IMR-90 (cell line): ENCODE measurements at regions not wholly inside any gene's neighbourhood (a gene's known extent, or its start where the extent isn't known, plus 50 kb on each side); places are given as distances from the start of the nearest gene placed in this dataset.
A peak's percentile ranks its signal among the peaks of the same experiment; 100 is the strongest.

Source experiments
- ATAC-seq: fragments of 200-7000 bp; cut with Tn5 transposase; 2 replicates; pipeline ENCODE4 v1.9.1; 2020; ENCODE audit warnings: low read depth, mild to moderate bottlenecking, moderate library complexity
- BruUV-seq: library from RNA; stranded (reverse); fragments of 400-500 nt; replicated peaks from 2 replicates; lab custom pipeline; 2021; lab: Mats Ljungman, UMichigan
- CTCF ChIA-PET: fragments of 300-600 bp; formaldehyde crosslinking; extraction: SDS; loops from one replicate; lab custom pipeline; 2021; ENCODE audit warnings: antibody characterized with exemption; lab: Yijun Ruan, JAX
- POLR2A ChIA-PET: fragments of 300-600 bp; sonication (Branson Sonifier 250); formaldehyde crosslinking; loops from one replicate; lab custom pipeline; 2022; ENCODE audit warnings: antibody characterized with exemption; ENCODE audit not compliant: unreplicated experiment; lab: Charles Lee
- DNase-seq: peaks from one replicate; pipeline ENCODE4 v3.0.0; 2013
- H2AFZ ChIP-seq: replicated peaks from 2 replicates; pipeline ENCODE3; 2013; ENCODE audit warnings: low read length, mild to moderate bottlenecking; ENCODE audit not compliant: poor library complexity
- H2AK5ac ChIP-seq: 2 replicates; pipeline ENCODE4 v1.6.1; 2013; ENCODE audit warnings: low read depth, low read length, inconsistent platforms
- H2AK9ac ChIP-seq: replicated peaks from 2 replicates; pipeline ENCODE3; 2013; ENCODE audit warnings: mild to moderate bottlenecking, low read depth, low read length, moderate library complexity; ENCODE audit not compliant: poor library complexity
- H2BK120ac ChIP-seq: 2 replicates; pipeline ENCODE4 v1.6.1; 2013; ENCODE audit warnings: low read depth, low read length, inconsistent platforms
- H2BK15ac ChIP-seq: 3 replicates; pipeline ENCODE4 v1.6.1; 2013; ENCODE audit warnings: low read depth, low read length, inconsistent platforms
- H2BK20ac ChIP-seq: 2 replicates; pipeline ENCODE4 v1.6.1; 2013; ENCODE audit warnings: low read depth, mild to moderate bottlenecking, inconsistent platforms, low read length, moderate library complexity
- H2BK5ac ChIP-seq: 2 replicates; pipeline ENCODE4 v1.6.1; 2013; ENCODE audit warnings: mild to moderate bottlenecking, low read depth, low read length, inconsistent platforms; ENCODE audit not compliant: poor library complexity, severe bottlenecking
- H3K14ac ChIP-seq: replicated peaks from 2 replicates; pipeline ENCODE4 v1.6.1; 2013; ENCODE audit warnings: low read depth, low read length, inconsistent platforms
- H3K18ac ChIP-seq: 2 replicates; pipeline ENCODE4 v1.6.1; 2013; ENCODE audit warnings: low read depth, low read length, control low read depth
- H3K23ac ChIP-seq: 2 replicates; pipeline ENCODE4 v1.6.1; 2013; ENCODE audit warnings: low read depth, low read length, inconsistent platforms
- H3K27ac ChIP-seq: 2 replicates; pipeline ENCODE4 v1.5.1; 2013; ENCODE audit warnings: mild to moderate bottlenecking, control low read depth, low read length; ENCODE audit not compliant: insufficient read depth
- H3K27me3 ChIP-seq: 2 replicates; pipeline ENCODE4 v1.6.1; 2013; ENCODE audit warnings: low read length; ENCODE audit not compliant: control insufficient read depth, insufficient read depth
- H3K36me3 ChIP-seq: 2 replicates; pipeline ENCODE4 v1.6.1; 2013; ENCODE audit warnings: low read length, mixed read lengths; ENCODE audit not compliant: control insufficient read depth, insufficient read depth
- H3K4ac ChIP-seq: 2 replicates; pipeline ENCODE4 v1.6.1; 2013; ENCODE audit warnings: low read depth, low read length, inconsistent platforms
- H3K4me1 ChIP-seq: 2 replicates; pipeline ENCODE4 v1.6.1; 2013; ENCODE audit warnings: low read length, mixed read lengths; ENCODE audit not compliant: control insufficient read depth, insufficient read depth
- H3K4me2 ChIP-seq: 2 replicates; pipeline ENCODE4 v1.6.1; 2013; ENCODE audit warnings: low read depth, mild to moderate bottlenecking, control low read depth, low read length, moderate library complexity
- H3K4me3 ChIP-seq: 2 replicates; pipeline ENCODE4 v1.5.1; 2013; ENCODE audit warnings: low read depth, mild to moderate bottlenecking, control low read depth, low read length, moderate library complexity; ENCODE audit not compliant: insufficient read depth
- H3K56ac ChIP-seq: 2 replicates; pipeline ENCODE4 v1.6.1; 2013; ENCODE audit warnings: low read length, inconsistent platforms; ENCODE audit not compliant: insufficient read depth; ENCODE audit errors: extremely low read depth
- H3K79me1 ChIP-seq, 2 experiments: 2 replicates each; pipeline ENCODE4 v1.6.1; 2013; ENCODE audit warnings: low read length in 2 of 2, inconsistent platforms in 1 of 2, low read depth in 1 of 2
- H3K9ac ChIP-seq: 2 replicates; pipeline ENCODE4 v1.6.1; 2013; ENCODE audit warnings: low read depth, low read length, control low read depth
- H3K9me1 ChIP-seq: 2 replicates; pipeline ENCODE4 v1.6.1; 2013; ENCODE audit warnings: low read length, inconsistent platforms; ENCODE audit not compliant: insufficient read depth
- H3K9me3 ChIP-seq: 2 replicates; pipeline ENCODE4 v1.6.1; 2013; ENCODE audit warnings: low read length; ENCODE audit not compliant: control insufficient read depth, insufficient read depth
- H4K20me1 ChIP-seq: 2 replicates; pipeline ENCODE4 v1.6.1; 2013; ENCODE audit warnings: low read length, inconsistent platforms; ENCODE audit not compliant: insufficient read depth
- H4K5ac ChIP-seq: 2 replicates; pipeline ENCODE4 v1.6.1; 2013; ENCODE audit warnings: mild to moderate bottlenecking, low read depth, low read length, control low read depth
- H4K8ac ChIP-seq, 2 experiments: 2 replicates each; pipeline ENCODE4 v1.6.1; 2013; ENCODE audit warnings: low read depth in 2 of 2, low read length in 2 of 2, control low read depth in 1 of 2, inconsistent platforms in 1 of 2
- H4K91ac ChIP-seq: 2 replicates; pipeline ENCODE4 v1.6.1; 2013; ENCODE audit warnings: low read depth, low read length, inconsistent platforms; ENCODE audit not compliant: insufficient read depth
- MAZ ChIP-seq: IDR thresholded peaks from 2 replicates; pipeline ENCODE4 v1.6.1; 2012; ENCODE audit warnings: low read depth, mild to moderate bottlenecking, low read length, improper control_type of control experiment, moderate library complexity, borderline replicate concordance
- NFE2L2 ChIP-seq: fragments of 150-350 bp; IDR thresholded peaks from 2 replicates; pipeline ENCODE4 v1.6.1; 2016; ENCODE audit warnings: low read depth, mild to moderate bottlenecking, low read length
- WGBS, 2 experiments: methylation state at CpG; one replicate each; pipeline versions ENCODE4 v1.1.5 to v1.1.7; 2013; ENCODE audit warnings: missing lambda C conversion rate in 2 of 2; ENCODE audit not compliant: insufficient read length in 1 of 2; ENCODE audit errors: extremely low coverage in 2 of 2; 5-methylcytosine and 5-hydroxymethylcytosine counted together
- dilution Hi-C: fragments of 300-500 bp; cut with HindIII; formaldehyde crosslinking; loops from one replicate; pipeline ENCODE4 v1.14.3; 2018; ENCODE audit warnings: low sequenced_read_pairs; ENCODE audit not compliant: unreplicated experiment
- in situ Hi-C: fragments of 300-500 bp; cut with MboI; formaldehyde crosslinking; loops from 3 replicates; pipeline ENCODE4 v1.14.3; 2019; ENCODE audit warnings: low sequenced_read_pairs, inconsistent platforms, mixed read lengths
- intact Hi-C: fragments of 100-400 bp; cut with micrococcal nuclease; formaldehyde crosslinking; loops from 2 replicates; pipeline ENCODE4 v1.10.0; 2022

DNA sequence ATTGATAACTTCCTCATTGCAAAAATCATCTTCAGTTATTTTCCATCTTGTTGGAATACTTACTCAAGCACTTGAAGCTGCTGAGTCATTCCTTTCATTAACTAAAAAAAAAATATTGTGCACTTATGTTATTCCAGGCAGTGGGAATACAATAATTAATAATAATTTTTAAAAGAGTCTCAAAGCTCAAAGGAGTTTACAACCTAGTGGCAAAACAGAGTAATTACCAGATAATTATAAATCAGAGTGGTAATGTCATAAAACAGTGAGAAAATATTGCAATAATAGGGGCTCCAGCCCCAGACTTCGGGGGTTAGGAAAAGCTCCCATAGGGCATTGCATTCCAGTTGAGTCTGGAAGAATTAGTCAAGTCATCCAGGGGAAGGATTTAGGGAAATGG lies 79.6 kb downstream of the DDX53 start:
- Histone ChIP-seq H4K8ac (no peak overlapping the region), H3K14ac (no peak overlapping the region), H3K27ac (no peak overlapping the region), H2BK5ac (no peak overlapping the region), H3K4me3 (no peak overlapping the region), H3K56ac (no peak overlapping the region), H2BK15ac (no peak overlapping the region), H2BK120ac (no peak overlapping the region), H3K36me3 (no peaks in the 10 kb centered on the region), H3K23ac (no peak overlapping the region), H2AK9ac (no peak overlapping the region), H4K5ac (no peak overlapping the region), H3K4ac (no peak overlapping the region), H3K4me2 (no peak overlapping the region), H4K91ac (no peak overlapping the region), H2AK5ac (no peak overlapping the region), H3K27me3 (no peaks in the 10 kb centered on the region), H3K9me1 (no peaks in the 10 kb centered on the region), H2AFZ (no peak overlapping the region), H4K20me1 (no peaks in the 10 kb centered on the region), H3K18ac (no peak overlapping the region), H3K4me1 (no peaks in the 10 kb centered on the region), H2BK20ac (no peak overlapping the region), H3K79me1 (no peaks in the 10 kb centered on the region), H3K9ac (no peak overlapping the region), H3K9me3 (no peaks in the 10 kb centered on the region)
- in situ Hi-C loops = no loop called here
- ATAC-seq (no peak), DNase-seq (no peak)
- ChIA-PET CTCF (no interaction called here), POLR2A (no interaction called here)
- no TSS peak for BruUV-seq
- no peak for TF ChIP-seq MAZ
- 0 out of 2 replicates have a peak, but pooled peaks have one; percentile 41 for TF ChIP-seq NFE2L2
- intact Hi-C loops = no loop called here
- WGBS, 2 experiments = no CpG with 5 or more reads among the region's 1 CpG
- dilution Hi-C loops = no loop called here
